Right lobe of liver (tissue), 4 donors: ENCODE measurements at regions not wholly inside any gene's neighbourhood (a gene's known extent, or its start where the extent isn't known, plus 50 kb on each side); places are given as distances from the start of the nearest gene placed in this dataset.

Experiments used
- POLR2A ChIP-seq: fragments of 450-650 bp; IDR thresholded peaks from one replicate; pipeline ENCODE4 v1.6.1; 2017; ENCODE audit warnings: antibody characterized with exemption, mild to moderate bottlenecking
- TF ChIP-seq, protein P1 (sequence below), 4 donors: fragments of 200-600 bp in 3 of 4; fragments of 450-650 bp in 1 of 4; IDR thresholded peaks; one replicate each; pipeline versions ENCODE4 v1.5.1 to v1.8.0; 2016 to 2022; ENCODE audit warnings: antibody characterized with exemption in 4 of 4, mild to moderate bottlenecking in 2 of 4
- donor health status: DM: no; HTN: no; CAD: no.
- donor health status: DM: no; HTN: no; CAD: no.
- donor health status: DM: no; HTN: yes; CAD: no.

DNA sequence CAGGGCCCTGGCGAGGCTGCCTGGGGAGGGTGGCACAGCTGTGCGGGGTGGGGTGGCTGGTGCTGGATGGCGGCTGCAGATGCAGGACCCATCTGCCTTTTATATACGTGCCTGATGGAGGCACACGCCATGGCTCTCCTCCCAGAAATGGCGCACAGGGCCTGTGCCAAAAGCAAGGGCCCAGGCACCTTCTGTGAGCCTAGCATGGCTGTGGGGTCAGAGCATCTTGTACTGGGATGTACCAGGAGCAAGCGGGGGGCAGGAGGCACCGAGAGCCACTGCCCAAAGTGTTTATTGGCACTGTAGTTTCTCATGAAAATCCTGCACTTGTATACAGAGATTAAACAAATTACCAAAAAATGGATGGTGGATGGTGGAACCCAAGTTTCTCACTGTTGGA, 724.1 kb downstream of the GALR1 start:
- TF ChIP-seq POLR2A, result no peak
- TF ChIP-seq, protein P1, sequence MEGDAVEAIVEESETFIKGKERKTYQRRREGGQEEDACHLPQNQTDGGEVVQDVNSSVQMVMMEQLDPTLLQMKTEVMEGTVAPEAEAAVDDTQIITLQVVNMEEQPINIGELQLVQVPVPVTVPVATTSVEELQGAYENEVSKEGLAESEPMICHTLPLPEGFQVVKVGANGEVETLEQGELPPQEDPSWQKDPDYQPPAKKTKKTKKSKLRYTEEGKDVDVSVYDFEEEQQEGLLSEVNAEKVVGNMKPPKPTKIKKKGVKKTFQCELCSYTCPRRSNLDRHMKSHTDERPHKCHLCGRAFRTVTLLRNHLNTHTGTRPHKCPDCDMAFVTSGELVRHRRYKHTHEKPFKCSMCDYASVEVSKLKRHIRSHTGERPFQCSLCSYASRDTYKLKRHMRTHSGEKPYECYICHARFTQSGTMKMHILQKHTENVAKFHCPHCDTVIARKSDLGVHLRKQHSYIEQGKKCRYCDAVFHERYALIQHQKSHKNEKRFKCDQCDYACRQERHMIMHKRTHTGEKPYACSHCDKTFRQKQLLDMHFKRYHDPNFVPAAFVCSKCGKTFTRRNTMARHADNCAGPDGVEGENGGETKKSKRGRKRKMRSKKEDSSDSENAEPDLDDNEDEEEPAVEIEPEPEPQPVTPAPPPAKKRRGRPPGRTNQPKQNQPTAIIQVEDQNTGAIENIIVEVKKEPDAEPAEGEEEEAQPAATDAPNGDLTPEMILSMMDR (IDR thresholded peaks at IDR 0.05), result no peak
